ENCODE measurements at regions not wholly inside any gene's neighbourhood (a gene's known extent, or its start where the extent isn't known, plus 50 kb on each side); places are given as distances from the start of the nearest gene placed in this dataset.
A peak's percentile ranks its signal among the peaks of the same experiment; 100 is the strongest.

DNA sequence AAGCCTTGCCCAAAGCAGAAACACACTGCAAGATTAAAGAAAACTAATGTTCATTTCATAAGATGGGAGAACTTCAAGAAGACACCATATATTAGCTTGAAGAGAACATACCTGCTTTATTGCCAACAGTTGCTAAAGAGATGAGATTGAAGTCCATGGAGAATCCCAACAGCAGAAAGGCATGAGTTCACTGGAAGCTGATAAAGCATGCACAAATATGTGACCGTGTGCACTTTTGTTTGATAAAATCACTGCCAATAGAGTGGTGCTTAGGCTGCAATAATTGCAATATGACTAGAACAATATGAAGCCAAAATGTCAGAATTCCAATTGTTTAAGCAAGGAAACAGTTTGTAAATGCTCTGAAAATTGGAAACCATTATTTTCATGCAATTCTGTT is 125.9 kb upstream of the PPARGC1A start:
- DNase-seq (ENCODE audit: insufficient read length, low spot score) (no peak), FAIRE-seq (no peak)

DNA sequence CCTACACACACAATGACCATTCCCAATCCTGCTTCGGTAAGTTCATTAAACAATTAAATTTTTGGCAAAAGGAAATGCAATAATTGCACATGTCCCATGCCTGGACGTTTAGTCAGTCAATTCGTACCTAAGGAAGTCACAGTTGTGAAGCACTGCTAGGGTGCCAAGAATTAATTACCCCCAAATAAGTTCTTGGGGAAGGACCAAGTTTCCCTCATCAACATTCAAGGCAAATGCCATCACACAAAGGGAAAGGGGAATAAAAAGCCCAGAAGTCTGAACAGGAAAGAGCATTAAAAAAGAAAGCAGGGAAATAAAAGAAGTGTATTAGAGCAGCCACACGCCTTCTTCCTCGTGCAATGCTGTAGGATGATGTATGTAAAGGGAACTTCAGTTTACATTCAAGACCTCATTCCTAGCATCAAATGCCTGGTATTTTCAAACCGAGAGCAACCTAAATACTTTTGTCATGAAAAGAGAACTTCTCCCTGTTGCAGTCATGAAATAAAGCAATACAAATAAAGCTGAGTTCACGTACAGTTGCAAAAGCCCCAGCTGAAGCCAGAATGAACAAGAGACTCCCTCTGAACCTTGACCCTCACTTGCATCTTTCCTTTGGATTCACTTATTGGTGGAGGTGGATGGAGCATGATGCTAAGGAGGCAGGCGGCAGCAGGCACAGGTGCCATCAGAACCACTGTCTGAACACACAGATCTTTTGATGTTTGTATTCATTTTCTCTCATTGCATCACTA is 124.0 kb upstream of the PPARGC1A start:
- FAIRE-seq, result no peak
- no peak for DNase-seq (ENCODE audit: insufficient read length, low spot score)

DNA sequence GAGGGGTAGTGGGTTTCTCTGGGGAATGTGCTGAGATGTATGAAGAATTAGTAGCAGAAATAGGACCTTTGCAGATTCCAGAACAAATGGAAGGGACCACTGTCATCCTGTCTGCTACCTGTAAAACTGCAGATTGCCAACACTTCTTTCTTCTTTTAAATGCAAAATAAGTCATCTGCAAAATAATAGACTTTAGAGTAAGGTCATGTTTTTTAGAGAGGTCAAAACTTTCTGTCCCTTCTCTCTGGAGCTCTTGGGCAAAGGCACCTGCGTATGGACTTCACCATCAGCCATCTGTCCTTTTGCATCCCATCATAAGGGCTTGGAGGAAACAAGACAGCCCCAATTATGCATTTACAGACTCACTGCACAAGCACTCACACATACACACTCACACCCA is 121.1 kb upstream of the PPARGC1A start:
- no peak for FAIRE-seq
- DNase-seq (ENCODE audit: insufficient read length, low spot score), result no peak

DNA sequence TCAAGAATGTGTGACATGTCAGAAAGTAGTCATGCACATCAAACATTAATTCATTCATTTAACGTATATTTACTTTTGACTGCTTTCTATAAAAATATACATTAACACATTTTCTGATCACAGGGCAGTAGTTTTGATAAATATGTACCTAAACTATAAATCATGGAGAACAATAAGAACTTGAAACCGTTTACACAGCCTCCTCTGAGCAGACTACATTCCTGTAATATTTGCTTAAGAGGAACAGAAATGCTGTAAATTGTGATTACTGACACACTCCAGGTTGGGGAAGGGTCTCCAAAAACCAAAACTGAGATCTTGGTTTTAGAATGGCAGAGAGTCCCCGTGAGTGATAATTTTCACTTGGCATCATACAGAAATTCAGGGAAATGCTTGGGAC is 120.7 kb upstream of the PPARGC1A start:
- DNase-seq (ENCODE audit: insufficient read length, low spot score), result no peak
- FAIRE-seq, result no peak

DNA sequence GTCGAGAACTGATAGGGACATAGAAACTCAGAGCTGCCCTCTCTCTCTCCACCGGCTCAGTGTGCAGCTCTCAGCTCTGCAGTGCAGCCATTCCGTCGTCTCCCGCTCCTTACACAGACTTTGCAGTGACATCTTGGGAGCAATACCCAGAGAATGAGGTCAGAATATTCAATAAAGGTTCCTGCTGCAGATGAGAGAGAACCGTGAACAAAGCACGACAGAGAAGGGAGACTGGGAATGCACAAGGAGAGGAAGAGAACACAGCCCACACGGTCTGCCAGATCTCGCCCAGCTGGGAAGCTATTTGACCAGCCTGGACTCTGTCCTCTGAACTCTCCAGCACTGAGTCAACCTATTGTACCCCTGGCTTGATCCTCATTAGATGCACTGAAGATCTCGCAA is 118.0 kb upstream of the PPARGC1A start:
- DNase-seq (ENCODE audit: insufficient read length, low spot score) (no peak), FAIRE-seq (no peak)

DNA sequence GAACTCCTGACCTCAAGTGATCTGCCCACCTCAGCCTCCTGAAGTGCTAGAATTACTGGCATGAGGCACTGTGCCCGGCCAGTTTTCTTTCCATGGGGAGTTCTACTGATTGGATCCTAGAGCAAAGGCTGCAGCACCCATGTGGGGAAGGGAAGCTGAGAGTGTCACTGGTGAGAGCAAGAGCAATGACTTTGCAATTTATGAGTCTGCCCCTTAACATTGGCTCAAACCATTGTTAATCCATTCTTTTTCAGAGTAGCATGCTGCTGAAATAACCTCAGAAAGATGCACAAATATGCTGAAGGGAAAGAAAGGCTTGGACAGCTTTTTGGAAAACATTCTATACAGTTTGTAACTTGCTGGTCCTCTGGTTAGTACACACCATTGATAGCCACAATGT is 116.4 kb upstream of the PPARGC1A start:
- no peak for FAIRE-seq
- DNase-seq (ENCODE audit: insufficient read length, low spot score), result no peak

DNA sequence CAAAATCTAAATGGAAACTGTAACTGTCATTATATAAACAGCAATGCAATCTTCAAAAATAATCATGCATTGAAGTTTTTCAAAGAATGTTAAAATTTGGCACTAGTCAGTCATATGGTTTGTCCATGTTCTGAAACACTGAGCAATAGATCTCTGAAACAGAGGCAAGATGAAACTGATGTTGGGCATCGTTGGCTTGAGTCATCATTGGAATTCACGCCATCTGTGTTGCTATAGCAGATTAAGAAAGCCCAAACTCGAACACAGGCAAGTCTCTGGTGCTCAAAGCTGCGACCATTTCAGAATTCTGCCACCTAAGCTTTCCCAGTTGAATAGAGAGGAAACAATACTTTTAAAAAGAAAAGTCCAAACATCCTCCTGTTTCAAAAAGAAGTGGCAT is 114.1 kb upstream of the PPARGC1A start:
- FAIRE-seq (no peak), DNase-seq (ENCODE audit: insufficient read length, low spot score) (no peak)

DNA sequence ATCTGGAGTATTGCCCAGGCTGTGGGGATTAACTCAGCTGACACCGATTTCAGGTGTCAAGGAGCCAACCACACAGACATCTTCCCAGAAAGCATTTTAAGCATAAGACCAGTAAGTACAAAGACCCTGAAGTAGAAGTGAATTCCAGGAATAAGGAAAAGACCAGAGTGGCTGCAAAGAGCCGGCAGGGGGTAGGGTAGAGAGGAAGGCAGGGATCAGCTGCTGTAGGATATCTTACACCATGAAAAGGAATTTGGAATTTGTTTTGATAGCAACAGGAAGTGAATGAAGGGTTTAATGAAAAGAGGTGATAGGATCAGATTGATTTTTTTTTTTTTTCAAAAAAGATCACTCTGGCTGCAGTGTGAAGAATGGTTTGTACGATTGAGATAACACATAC is 113.6 kb upstream of the PPARGC1A start:
- FAIRE-seq, result no peak
- DNase-seq (ENCODE audit: insufficient read length, low spot score), result no peak

DNA sequence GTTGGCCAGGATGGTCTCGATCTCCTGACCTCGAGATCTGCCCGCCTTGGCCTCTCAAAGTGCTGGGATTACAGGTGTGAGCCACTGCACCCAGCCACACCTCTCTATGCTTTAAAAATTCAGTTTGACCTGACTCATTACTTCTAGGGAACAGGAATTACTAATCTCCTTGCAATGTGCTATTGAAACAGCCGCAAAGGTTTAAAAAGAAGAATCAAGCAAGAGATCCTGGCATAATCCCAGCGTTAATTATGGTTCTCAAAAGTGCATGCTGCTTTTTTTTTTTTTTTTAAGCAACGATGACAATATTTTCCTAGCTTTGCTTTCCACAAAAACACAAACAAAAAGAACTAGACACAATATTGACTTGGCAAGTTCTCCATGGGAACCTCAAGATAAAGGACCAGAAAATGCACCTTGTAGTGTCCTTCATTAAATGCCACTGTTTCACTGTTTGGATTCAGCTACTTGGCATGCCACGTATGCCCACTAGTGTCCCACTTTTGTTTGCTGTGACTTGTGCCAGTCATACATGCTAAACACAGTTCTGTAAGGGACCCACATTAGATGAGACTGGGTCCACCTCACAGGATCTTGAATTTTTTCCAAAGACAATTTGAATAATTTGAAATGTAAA is 112.6 kb upstream of the PPARGC1A start:
- DNase-seq (ENCODE audit: insufficient read length, low spot score) (no peak), FAIRE-seq (no peak)

DNA sequence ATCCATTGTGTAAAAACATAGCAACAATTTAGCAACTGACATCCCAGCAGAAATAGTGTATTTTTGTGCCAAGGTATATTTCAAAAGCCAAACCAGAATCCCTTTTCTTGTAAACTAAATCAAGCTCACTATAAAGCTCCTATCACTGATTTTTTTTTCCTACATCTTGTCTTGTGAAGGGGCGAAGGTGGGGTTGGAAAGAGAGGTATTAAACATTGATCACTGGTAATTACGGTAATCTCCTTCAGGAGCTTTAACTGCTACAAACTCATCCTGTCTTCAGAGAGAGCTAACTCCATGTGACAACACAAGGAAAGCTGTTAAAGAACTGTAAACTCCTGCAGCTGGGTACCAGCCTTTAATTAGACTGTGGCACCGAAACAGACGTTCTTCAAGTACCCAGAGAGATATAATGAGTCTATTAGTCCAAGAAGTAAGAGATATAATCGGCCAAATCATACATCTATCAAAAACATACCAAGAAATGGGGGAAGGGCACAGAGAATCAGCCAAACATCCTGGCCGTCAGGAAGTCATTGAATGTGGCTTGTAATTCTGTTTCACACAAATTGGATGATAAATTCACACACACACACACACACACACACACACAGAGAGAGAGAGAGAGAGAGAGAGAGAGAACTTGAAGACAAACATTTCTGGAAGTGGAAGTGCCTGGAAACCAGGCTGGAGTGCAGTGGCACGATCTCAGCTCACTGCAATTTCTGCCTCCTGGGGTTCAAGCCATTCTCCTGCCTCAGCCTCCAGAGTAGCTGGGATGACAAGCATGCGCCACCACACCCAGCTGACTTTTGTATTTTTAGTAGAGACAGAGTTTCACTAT is 111.9 kb upstream of the PPARGC1A start:
- no peak for DNase-seq (ENCODE audit: insufficient read length, low spot score)
- no peak for FAIRE-seq

DNA sequence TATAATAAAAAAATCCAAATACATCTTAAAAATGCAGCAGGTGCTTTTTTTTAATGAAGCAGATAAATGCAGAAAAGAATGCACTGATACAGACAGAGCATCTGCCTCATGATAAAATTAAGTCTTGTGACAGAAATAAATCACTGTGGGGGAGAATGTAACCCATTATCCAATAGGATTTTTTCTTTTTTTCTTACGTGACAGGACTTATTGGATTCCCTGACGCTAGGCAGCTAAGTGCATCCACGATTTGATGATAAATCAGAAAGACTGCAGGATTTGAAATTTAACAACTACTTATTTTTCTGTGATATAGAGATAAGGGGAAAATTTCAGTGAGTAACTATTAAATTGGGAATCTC is 110.6 kb upstream of the PPARGC1A start:
- FAIRE-seq (no peak), DNase-seq (ENCODE audit: insufficient read length, low spot score) (no peak)

DNA sequence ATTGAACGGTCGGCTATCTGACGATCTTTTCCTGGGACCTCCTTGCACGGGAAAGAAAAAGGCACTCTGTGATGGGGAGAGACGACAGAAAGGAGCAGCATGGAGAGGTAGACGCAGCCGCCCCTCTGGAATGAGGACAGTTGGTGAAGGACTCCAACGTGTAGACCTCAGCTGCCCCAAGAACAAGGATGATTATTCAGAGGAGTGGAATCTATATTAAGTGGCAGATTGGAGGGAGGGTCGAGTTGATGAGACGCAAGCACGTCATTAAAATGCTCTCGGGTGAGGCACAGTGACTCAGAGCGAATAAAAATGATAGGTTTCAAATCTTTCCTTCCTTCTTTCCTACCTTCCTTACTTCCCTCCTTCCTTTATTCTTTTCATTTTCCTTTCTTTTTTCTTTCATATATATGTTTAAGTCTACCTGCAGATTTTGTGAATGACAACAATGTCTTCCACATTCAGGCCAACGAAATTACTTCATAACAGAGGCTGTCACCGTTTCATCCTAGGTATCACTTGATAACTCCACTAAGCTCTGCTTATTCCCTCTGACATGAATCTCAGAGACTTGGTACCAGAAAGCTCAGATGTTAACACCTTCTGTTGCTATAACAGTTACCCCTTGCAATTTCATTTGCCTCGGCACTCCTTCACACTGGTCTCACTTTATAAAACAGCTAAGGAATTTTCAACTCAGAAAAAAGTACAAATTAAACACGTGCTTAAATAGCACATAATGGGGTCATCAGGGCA is 110.0 kb upstream of the PPARGC1A start:
- FAIRE-seq (no peak), DNase-seq (ENCODE audit: insufficient read length, low spot score) (peak; percentile 1)

DNA sequence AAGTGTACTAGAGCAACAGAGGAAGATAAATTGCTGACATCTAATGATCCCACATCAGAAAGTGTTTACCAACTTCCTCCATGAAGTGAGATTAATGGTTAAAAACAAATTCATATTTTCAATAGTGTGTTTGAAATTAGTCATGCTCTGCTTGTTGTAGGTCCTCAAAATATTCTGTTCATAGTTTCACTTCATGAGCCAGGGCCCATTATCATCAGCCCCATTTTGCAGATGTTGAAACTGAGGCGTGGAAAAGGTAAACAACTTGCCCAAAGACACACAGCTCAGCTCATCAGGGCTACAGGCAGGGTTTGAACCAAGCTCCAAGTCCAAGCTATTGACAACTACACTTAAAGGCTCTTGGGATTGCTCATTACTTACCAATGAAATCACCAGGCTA is 103.5 kb upstream of the PPARGC1A start:
- FAIRE-seq, result no peak
- no peak for DNase-seq (ENCODE audit: insufficient read length, low spot score)

DNA sequence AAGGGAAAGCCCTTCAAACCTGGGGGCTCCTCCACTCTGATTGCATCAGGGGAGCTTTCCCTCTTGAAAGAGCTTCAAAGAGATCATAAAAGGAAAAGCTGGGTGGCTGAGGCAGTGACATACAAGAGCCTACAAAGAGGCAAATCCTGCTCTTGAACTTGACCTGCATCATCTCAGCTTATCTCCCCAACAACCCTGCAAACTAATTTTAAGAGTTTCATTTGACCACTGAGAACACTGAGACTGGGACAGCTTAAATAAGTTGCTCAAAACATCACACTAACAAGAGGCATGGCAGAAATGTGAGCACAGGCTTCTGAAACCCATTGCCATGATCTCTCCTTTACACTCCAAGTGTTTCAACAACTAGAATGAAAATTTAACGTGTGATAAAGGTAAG is 101.6 kb upstream of the PPARGC1A start:
- DNase-seq (ENCODE audit: insufficient read length, low spot score), result no peak
- FAIRE-seq, result no peak

DNA sequence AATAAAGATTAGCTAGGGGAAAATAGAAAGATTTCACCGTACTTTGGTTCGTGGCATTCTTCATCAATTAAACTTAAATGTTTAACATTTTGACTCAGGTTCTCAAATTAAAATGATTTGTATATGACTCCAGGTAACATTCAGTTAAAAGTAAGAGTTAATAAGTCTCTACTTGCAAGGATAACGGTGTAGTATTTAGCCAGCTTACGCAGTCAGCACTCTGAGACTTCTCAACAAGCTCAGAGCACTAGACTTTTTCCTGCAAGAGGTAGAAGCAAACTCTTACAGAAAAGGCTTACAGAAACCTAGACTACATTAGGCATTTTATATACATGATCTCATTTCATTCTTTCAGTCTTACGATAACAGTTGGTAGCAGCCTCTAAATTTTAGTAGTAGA is 96.4 kb upstream of the PPARGC1A start:
- FAIRE-seq (no peak), DNase-seq (ENCODE audit: insufficient read length, low spot score) (no peak)

DNA sequence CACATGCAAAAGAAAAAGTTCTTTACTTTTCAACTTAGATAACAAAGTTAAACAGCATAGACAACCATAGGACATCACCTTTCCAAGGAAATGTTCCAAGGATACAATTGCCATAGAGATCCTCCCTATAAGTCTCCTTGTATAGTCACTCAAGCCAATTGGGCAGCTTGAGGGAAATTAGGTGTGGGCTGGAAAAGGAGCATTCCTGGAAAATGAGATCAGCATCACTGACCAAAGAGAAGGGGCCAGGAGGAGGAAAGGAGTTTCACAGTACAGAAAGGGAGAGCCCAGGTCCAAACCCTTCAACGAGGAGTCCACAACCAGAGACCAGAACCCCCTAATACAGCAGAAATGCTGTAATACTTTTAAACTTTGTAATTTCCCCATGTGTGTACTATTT is 91.5 kb upstream of the PPARGC1A start:
- no peak for DNase-seq (ENCODE audit: insufficient read length, low spot score)
- no peak for FAIRE-seq

DNA sequence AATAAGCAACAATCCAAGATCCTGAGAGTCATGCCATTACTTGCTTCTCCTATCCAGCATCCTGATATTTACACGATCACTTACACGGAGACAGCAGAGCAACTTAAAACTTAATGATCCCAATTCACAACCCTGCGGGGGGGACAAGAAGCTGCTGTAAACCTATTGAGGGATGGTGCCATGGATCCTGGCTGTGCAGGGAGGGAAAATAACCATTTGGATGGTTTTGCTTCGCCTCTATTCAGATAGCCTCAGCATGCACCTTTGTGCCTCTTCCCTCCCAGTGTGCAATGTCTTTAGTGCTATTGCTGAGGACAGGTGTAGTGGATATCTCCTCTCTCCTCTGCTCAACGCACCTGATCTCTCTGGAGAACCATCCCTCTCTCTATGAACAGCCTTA is 89.7 kb upstream of the PPARGC1A start:
- no peak for DNase-seq (ENCODE audit: insufficient read length, low spot score)
- no peak for FAIRE-seq

DNA sequence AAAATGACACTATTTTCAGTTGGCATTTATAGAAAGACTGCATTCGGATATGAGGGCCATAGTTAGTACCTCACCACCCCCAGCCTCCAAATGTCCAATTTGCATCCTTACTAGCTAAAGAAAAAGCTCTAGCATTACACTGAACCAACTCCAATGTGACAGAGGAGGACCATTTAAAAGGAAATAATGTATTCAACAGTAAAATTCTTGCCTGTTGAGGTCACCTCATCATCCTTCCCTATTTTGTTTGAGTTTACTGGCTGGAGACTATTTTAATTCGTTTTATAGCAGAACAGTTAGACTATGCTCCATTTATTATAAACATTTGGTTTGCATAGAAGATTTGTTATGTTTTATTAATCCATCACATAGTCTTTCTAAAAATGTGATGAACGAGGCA is 88.2 kb upstream of the PPARGC1A start:
- DNase-seq (ENCODE audit: insufficient read length, low spot score) (no peak), FAIRE-seq (no peak)

DNA sequence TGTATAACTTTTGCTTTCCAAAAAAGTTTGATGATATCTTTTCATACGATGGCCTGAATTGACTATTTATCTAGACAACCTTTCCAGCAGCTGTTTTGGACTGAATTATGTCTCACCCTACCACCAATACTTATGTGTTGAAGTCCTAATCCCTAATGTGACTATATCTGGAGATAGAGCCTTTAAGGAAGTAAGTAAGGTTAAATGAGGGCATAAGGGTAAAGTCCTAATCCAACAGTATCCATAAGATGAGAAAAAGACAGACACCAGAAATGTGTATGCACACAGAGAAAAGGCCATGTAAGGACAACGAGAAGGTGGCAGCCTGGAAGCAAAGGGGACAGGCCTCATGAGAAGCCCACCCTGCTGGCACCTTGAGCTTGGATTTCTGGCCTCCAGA is 86.6 kb upstream of the PPARGC1A start:
- FAIRE-seq (no peak), DNase-seq (ENCODE audit: insufficient read length, low spot score) (no peak)

DNA sequence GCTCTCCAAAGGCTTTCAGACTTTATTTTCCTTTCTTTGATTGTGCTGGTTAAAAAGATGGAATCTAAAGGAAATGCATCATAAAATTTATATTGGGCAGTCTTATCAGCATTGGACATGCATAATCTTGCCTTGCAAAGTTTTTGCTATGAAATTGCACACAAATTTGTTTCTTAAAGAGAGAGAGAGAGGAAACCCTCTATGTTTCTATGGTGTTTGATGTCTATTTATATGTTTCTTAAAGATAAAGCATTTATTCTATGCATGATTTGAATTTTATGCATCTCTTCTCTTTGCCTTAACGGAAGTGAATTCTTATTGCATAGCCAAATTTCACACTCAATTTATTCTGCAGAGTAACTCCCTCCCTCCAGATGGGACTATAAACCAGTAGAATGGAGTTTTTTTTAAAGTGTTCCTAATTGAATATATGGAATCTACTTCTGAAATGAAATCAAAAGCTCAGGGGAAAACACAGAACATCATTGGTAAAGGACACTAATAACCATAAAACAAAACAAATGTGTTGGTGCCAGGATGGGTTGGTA is 83.5 kb upstream of the PPARGC1A start:
- DNase-seq (ENCODE audit: insufficient read length, low spot score) (no peak), FAIRE-seq (no peak)

DNA sequence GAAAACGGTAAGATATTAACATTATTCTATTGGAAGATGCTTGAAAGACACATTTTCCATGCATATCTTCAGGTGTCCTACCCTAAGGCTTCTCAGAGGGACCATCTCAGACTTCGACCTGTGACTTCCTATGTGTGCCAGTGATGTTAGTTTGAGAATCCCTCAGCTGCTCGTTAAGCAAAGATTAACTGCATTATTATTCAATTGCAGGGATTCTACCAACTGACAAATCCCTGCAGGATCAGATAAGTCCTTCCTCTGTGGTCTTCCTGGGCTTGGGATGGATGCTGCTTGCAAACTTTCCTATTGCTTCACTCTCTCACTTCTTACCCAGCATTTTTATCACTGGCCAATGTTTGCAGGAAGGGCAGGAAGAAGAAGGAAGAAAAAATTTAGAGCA is 83.0 kb upstream of the PPARGC1A start:
- no peak for FAIRE-seq

More for the DNA sequence above, 83.0 kb upstream of the PPARGC1A start:
- no peak for DNase-seq (ENCODE audit: insufficient read length, low spot score)
